ENCODE measurements at regions not wholly inside any gene's neighbourhood (a gene's known extent, or its start where the extent isn't known, plus 50 kb on each side); places are given as distances from the start of the nearest gene placed in this dataset.

- TF ChIP-seq FOXM1 (IDR thresholded peaks at IDR 0.05; ENCODE audit: borderline replicate concordance) (no peak), LEF1 (IDR thresholded peaks at IDR 0.05; ENCODE audit: borderline replicate concordance) (no peak), ARNT (IDR thresholded peaks at IDR 0.05) (no peak), SUZ12 (IDR thresholded peaks at IDR 0.05) (no peak), CTBP1 (IDR thresholded peaks at IDR 0.05; ENCODE audit: borderline replicate concordance) (no peak), ZNF384 (IDR thresholded peaks at IDR 0.05) (no peak)
Observed at GRCh38 chr2:66698091-66698490, 263.2 kb downstream of the MEIS1 start.

Measured in HEK293T (cell line).